ENCODE measurements at regions not wholly inside any gene's neighbourhood (a gene's known extent, or its start where the extent isn't known, plus 50 kb on each side); places are given as distances from the start of the nearest gene placed in this dataset.
"Not testable (repeated sequence)": the region's sequence is repeated elsewhere in the genome, so short reads cannot be mapped to it uniquely, and the experiment has no call there.

DNA sequence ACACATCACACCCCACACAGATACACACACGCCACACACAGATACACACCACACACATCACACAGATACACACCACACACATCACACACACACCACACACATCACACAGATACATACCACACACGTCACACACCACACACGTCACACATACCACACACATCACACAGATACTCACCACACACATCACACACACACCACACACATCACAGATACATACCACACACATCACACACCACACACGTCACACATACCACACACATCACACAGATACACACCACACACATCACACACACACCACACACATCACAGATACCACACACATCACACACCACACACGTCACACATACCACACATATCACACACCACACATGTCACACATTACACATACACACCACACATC lies 159.3 kb downstream of the NDUFA10 start:
- DNase-seq (ENCODE audit: low spot score): not testable (repeated sequence)

DNA sequence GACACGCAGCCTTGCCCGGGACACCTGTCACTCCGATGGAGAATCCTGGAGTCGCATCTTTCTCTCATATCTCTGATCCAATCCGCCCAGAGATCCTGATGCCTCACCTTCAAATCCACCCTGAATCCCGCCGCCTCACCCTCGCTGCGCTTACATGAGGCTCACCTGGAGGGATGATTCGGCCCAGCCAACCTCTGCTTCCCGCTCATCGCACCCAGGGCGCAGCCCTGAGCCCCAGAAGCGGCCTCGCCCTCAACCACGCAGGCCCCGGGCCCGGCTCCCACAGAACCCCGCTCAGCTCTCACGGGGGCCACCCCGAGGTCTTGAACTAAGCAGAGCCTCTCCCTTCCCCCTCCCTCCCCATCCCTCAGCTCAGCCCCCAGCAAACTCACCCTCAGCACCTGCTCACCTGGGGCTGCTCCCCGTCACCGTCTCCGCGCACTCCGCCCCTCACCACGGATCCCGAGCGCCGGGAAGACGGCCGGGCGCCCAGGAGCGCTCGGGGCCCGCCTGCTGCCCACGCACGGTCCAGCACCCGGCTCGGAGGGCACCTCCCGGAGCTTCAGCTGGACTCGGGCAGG lies 160.0 kb downstream of the NDUFA10 start:
- no peak for DNase-seq (ENCODE audit: low spot score)

DNA sequence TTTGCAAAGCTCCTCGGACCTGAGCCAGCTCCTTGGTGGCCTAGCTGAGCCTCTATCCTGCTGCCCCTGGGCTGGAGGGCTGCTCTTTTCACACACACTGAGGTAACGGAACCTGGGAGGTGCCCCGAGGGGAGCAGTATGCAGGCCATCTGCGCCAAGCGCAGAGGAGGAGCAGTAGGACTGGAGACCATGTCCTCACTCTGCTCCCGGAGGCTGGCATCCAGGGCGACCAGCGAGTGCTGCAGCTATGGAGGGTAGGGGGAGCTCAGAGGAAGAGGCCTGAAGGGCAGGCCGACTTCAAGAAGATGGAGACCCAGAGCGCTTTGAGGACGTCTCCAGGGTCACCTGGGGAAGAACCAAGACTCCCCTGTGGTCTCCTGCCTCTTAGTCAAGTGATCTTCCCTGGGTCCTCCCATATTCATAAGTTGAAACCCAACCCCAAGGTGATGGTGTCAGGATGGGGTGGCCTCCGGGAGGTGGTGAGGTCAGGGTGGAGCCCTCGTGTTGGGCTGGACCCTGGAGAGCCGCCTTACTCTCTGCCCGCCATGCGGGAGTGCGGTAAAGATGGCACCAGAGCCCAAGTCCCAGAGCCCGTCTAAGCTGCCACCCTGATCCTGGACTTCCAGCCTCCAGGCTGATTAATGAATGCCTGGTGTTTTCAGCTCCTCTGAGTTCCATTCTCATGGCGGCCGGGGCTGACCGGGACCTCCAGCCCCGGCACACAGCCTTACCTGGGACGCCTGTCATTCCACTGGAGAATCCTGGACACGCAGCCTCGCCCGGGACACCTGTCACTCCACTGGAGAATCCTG lies 160.7 kb downstream of the NDUFA10 start:
- DNase-seq (ENCODE audit: low spot score): no peak

DNA sequence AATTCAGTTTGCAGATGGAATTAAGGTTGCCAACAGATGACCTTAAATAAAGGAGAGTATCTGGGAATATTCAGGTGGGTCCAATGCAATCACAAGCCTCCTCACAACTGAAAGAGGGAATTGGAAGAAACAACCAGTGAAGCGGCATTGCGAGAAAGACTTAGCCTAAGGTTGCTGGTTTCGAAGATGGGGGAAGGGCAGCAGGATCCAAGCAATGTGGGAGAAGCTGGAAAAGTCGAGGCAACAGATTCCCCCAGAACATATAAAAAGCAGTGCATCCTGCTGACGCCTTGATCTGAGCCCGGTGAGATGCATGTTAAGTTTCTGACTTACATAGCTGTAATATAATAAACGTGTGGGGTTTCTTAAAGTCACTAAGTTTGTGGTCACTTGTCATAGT lies 162.5 kb downstream of the NDUFA10 start:
- DNase-seq (ENCODE audit: low spot score): no peak

- DNase-seq (ENCODE audit: low spot score): no peak
These were observed 167.0 kb downstream of the NDUFA10 start for GRCh38 chr2:239858179-239858578.

GRCh38 chr2:239857591-239857990 lies 167.6 kb downstream of the NDUFA10 start:
- no peak for DNase-seq (ENCODE audit: low spot score)

GRCh38 chr2:239856620-239857285 lies 168.4 kb downstream of the NDUFA10 start:
- no peak for DNase-seq (ENCODE audit: low spot score)

- DNase-seq (ENCODE audit: low spot score): no peak
These were observed 169.1 kb downstream of the NDUFA10 start for GRCh38 chr2:239855863-239856587.

- DNase-seq (ENCODE audit: low spot score): no peak
These were observed 170.5 kb downstream of the NDUFA10 start for GRCh38 chr2:239854596-239854995.

GRCh38 chr2:239853706-239854327 lies 171.3 kb downstream of the NDUFA10 start:
- DNase-seq (ENCODE audit: low spot score): no peak

DNA sequence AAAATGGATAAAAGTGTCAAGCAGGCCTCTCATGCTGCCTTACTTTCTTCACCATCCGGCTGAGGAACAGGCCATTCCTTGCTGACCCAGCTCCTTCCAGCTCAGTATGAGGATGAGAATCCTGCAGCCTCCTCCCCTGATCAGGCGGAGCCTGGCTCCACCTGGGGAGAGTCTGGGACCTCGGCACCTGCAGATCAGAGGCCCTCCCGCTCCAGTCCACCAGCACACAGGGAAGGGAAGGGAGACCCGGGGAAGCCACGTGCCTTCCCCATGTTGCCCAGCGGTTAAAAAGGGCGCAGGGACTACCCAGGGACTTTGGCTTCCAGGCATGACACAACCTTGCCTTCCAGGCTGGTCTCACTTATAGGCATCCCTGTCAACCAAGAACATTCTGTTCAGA lies 172.0 kb downstream of the NDUFA10 start:
- no peak for DNase-seq (ENCODE audit: low spot score)

GRCh38 chr2:239852272-239852671 lies 172.9 kb downstream of the NDUFA10 start:
- DNase-seq (ENCODE audit: low spot score): no peak

GRCh38 chr2:239846789-239847676 lies 178.1 kb downstream of the NDUFA10 start:
- DNase-seq (ENCODE audit: low spot score): no peak

GRCh38 chr2:239845968-239846367 lies 179.2 kb downstream of the NDUFA10 start:
- DNase-seq (ENCODE audit: low spot score): no peak

DNA sequence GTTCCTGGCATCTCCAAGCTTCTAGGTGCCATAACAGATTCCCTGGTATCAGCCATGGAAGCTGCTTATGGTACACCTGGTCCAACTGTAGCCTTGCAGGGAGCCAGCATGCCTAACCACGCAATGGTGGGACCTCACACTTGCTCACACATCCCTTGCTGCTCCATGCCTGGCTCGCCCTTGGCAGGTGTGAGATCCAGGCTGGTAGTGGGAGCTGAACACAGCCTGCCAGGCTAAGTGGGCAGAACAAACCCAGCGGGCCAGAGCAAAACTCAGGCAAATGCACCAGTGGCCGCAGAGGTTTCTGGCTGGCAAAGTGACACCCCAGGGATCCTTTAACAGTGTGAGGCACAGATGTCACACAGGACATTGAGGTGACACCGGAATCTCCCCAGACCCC lies 185.8 kb downstream of the NDUFA10 start:
- no peak for DNase-seq (ENCODE audit: low spot score)

GRCh38 chr2:239836021-239836765 lies 188.9 kb downstream of the NDUFA10 start:
- DNase-seq (ENCODE audit: low spot score): no peak

DNA sequence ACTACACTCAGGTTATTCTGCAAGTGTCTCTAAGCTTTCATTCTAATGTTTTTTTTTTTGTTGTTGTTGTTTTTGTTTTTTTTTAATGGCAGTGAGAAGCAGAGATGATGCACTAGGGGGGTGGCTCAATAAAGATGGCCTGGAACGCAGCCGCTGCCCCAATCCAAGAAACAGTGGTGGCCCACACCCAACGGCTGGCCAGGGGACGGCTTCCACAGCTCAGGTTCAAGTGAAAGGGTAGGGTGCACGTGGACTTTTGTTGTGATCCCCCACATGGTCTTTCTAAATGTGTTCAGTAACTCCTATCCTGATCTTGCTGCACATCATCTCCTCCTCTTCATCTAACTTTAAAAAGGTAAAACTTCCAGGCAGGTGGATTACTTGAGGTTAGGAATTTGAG lies 190.1 kb downstream of the NDUFA10 start:
- DNase-seq (ENCODE audit: low spot score): no peak

- DNase-seq (ENCODE audit: low spot score): no peak
These were observed 191.0 kb downstream of the NDUFA10 start for GRCh38 chr2:239834143-239834542.

GRCh38 chr2:239833269-239834109 lies 191.7 kb downstream of the NDUFA10 start:
- DNase-seq (ENCODE audit: low spot score): no peak
